LNCaP clone FGC (cell line): ENCODE measurements at regions not wholly inside any gene's neighbourhood (a gene's known extent, or its start where the extent isn't known, plus 50 kb on each side); places are given as distances from the start of the nearest gene placed in this dataset.
"Not testable (repeated sequence)": the region's sequence is repeated elsewhere in the genome, so short reads cannot be mapped to it uniquely, and the experiment has no call there.

Experiments
- DNase-seq: peaks from one replicate; pipeline ENCODE4 v3.0.0-alpha.2; 2011; ENCODE audit warnings: low read depth
- H3K4me3 ChIP-seq: 2 replicates; pipeline ENCODE4 v1.5.1; 2011; ENCODE audit warnings: mild to moderate bottlenecking, low read depth, low read length, control low read depth
- TF ChIP-seq, protein P1 (sequence below): IDR thresholded peaks from 2 replicates; pipeline ENCODE4 v1.5.1; 2012; ENCODE audit warnings: mild to moderate bottlenecking; ENCODE audit not compliant: control insufficient read depth, insufficient read depth; ENCODE audit errors: extremely low read depth

DNA sequence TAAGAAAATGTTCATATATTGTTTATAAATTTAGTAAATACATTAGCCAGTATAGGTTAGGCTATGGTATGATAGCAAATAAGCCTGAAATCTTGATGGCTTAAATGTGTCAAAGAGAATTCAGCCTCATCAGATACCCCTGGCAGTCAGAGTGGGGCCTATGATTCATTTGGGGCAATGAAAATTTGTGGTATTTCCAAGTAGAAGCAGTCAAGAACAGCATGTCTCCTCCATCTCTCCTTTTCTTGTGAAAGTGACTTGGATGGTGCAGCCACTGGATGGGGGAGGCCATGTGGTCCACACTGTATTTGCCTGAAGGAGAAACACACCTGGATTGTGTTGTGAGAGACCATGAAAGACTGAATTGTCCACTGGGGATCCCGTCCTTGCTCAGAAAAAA lies 82.7 kb downstream of the DLEU7 start:
- H3K4me3 ChIP-seq: no peak overlapping the region
- TF ChIP-seq, protein P1, sequence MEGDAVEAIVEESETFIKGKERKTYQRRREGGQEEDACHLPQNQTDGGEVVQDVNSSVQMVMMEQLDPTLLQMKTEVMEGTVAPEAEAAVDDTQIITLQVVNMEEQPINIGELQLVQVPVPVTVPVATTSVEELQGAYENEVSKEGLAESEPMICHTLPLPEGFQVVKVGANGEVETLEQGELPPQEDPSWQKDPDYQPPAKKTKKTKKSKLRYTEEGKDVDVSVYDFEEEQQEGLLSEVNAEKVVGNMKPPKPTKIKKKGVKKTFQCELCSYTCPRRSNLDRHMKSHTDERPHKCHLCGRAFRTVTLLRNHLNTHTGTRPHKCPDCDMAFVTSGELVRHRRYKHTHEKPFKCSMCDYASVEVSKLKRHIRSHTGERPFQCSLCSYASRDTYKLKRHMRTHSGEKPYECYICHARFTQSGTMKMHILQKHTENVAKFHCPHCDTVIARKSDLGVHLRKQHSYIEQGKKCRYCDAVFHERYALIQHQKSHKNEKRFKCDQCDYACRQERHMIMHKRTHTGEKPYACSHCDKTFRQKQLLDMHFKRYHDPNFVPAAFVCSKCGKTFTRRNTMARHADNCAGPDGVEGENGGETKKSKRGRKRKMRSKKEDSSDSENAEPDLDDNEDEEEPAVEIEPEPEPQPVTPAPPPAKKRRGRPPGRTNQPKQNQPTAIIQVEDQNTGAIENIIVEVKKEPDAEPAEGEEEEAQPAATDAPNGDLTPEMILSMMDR: no peak
- no peak for DNase-seq

DNA sequence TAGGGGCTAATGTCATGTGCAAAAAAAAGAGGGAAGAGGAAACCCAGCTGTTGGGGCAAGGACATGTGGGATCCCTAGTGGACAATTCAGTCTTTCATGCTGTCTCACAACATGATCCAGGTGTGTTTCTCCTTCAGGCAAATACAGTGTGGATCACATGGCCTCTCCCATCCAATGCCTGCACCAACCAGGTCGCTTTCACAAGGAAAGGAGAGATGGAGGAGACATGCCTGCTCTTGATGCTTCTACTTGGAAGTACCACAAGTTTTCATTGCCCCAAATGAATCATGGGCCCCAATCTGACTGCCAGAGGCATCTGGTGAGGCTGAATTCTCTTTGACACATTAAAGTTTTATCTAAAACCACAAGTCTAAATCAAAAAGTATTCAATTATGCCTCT lies 82.1 kb downstream of the DLEU7 start:
- H3K4me3 ChIP-seq: no peak overlapping the region
- DNase-seq: no peak
- TF ChIP-seq, protein P1: no peak

DNA sequence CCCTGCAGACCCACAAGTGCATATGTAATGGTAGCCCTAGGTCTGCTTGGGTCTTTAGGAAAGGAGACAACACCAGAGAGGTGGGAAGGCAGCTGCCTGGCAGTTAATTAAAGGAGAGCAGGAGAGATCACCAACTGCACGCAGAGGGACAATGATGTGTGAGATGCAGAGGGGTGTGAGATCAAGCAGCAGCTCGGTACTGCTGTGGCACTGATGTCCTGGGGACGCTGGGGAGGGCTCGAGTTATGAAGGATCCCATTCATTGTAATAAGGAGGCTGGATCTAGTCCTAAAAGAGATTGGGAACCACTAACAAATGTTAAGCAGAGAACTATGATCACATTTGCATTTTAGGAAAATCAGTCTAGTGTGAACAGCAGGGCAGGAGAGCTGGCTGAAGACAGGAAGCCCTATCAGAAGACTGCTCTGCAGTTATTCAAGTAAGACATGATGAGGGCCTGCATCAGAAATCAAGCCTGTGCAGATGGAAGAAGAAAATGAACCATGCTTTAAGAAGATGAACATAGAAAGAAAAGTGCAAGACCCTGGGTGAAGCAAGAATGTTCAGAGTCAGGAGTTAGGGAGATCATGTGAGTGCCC lies 80.4 kb downstream of the DLEU7 start:
- no peak for DNase-seq
- H3K4me3 ChIP-seq: no peak overlapping the region
- TF ChIP-seq, protein P1: no peak

DNA sequence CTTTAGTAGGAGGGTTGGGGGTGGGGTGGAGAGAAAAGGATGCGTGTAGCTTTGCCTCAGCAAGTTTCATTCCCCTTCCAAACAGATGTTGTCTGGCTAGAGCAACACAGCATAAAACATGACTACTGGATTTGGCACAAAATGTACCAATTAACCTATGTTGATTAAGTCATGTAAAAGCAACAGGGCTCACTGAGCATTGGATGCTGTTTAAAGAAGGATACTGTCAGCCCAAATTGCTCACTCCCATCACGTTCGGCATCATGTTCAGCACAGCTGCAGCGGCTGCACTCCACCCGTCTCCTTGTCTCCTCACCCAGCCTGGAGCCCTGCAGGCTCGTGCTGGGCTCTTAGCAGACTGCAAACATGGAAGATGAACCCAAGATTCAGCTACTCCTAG lies 77.5 kb downstream of the DLEU7 start:
- DNase-seq: no peak
- TF ChIP-seq, protein P1: no peak
- no peak overlapping the region for H3K4me3 ChIP-seq

DNA sequence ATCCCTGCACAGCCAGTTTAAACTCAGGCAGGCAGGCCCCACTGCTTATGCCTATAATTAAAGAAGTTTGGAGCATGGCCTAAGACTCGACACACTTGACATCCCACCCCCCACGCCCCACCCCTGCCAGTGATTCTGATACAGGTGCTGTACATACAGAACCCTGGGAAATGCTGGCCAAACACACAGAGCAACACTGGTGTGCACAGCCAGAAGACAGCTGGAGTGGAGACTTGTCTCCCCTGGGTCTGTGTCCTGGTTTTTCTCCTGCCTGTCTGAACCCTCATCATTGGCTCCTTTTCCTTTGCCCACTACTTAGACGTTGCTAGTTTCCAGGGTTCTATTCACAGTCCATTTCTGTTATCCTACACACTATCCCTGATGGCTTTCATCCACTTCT lies 76.8 kb downstream of the DLEU7 start:
- TF ChIP-seq, protein P1: no peak
- H3K4me3 ChIP-seq: no peak overlapping the region
- no peak for DNase-seq

DNA sequence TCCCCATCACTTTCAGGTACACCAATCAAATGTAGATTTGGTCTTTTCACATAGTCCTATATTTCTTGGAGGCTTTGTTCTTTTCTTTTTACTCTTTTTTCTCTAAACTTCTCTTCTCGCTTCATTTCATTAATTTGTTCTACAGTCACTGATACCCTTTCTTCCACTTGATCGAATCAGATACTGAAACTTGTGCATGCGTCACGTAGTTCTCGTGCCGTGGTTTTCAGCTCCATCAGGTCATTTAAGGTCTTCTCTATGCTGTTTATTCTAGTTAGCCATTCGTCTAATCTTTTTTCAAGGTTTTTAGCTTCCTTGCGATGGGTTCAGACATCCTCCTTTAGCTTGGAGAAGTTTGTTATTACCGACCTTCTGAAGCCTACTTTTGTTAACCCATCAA lies 70.6 kb downstream of the DLEU7 start:
- H3K4me3 ChIP-seq, DNase-seq: not testable (repeated sequence)
